ENCODE measurements at regions not wholly inside any gene's neighbourhood (a gene's known extent, or its start where the extent isn't known, plus 50 kb on each side); places are given as distances from the start of the nearest gene placed in this dataset.
"Not testable (repeated sequence)": the region's sequence is repeated elsewhere in the genome, so short reads cannot be mapped to it uniquely, and the experiment has no call there.

GRCh38 chr9:85876628-85877027 lies 64.3 kb upstream of the NAA35 start:
- POLR2A ChIA-PET: no interaction called here
- intact Hi-C loops (cut with micrococcal nuclease): no loop called here
- no peak overlapping the region for H3K27ac Mint-ChIP-seq
- DNase-seq: no peak
- no peaks in the 10 kb centered on the region for H3K27me3 ChIP-seq (ENCODE audit: control insufficient read depth in 2 of 2, insufficient read depth in 2 of 2, low read length in 2 of 2)
- H3K4me1 Mint-ChIP-seq: peaks cover 0 to 2% (median 0%) of the 10 kb centered on the region in 7 donors
- no peaks in the 10 kb centered on the region for H3K4me1 ChIP-seq (ENCODE audit: control insufficient read depth in 2 of 2, insufficient read depth in 2 of 2, low read length in 2 of 2)
- H3K27me3 Mint-ChIP-seq: no peaks in the 10 kb centered on the region
- H3K4me3 ChIP-seq (ENCODE audit: low read length): no peak overlapping the region
- H3K36me3 ChIP-seq (ENCODE audit: control insufficient read depth in 2 of 3, insufficient read depth in 3 of 3, low read length in 3 of 3): no peaks in the 10 kb centered on the region
- CTCF ChIA-PET: interaction anchor here (0.6 kb wide), 1 partner anchor 1042 kb away, joined by 3 read pairs; no protein-coding TSS in a partner anchor
- H3K9me3 Mint-ChIP-seq: no peaks in the 10 kb centered on the region
- ATAC-seq: no peak
- H3K9me3 ChIP-seq (ENCODE audit: control insufficient read depth in 2 of 3, low read length in 3 of 3): no peaks in the 10 kb centered on the region
- no peak overlapping the region for H3K4me3 Mint-ChIP-seq
- H3K27ac ChIP-seq (ENCODE audit: low read depth, low read length): no peak overlapping the region
- peaks cover 0 to 13% (median 8%) of the 10 kb centered on the region in 5 donors for H3K36me3 Mint-ChIP-seq

DNA sequence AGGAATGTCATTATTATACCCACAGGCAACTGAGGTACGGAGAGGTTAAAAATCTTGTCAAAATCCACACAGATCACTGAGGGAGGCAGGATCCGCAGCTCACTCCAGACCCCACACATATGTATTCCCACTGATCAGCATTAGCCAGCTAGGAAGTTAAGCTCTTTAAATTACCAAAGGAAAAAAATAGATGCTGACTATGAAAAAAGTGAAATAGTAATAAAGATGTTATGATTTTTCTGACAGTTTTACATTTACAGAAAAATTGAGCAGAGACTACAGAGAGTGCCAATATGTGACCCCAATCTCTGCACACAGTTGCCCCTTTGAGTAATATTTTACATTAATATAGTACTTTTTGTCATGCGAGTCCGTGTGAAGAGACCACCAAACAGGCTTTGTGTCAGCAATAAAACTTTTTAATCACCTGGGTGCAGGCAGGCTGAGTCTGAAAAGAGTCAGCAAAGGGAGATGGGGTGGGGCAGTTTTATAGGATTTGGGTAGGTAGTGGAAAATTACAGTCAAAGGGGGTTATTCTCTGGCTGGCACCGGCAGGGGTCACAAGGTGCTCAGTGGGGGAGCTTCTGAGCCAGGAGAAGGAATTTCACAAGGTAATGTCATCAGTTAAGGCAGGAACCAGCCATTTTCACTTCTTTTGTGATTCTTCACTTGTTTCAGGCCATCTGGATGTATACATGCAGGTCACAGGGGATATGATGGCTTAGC lies 61.9 kb upstream of the NAA35 start:
- H3K27me3 Mint-ChIP-seq; H3K4me1 Mint-ChIP-seq; H3K27ac ChIP-seq (ENCODE audit: low read depth, low read length); H3K9me3 ChIP-seq (ENCODE audit: control insufficient read depth in 2 of 3, low read length in 3 of 3); H3K27me3 ChIP-seq (ENCODE audit: control insufficient read depth in 2 of 2, insufficient read depth in 2 of 2, low read length in 2 of 2); POLR2A ChIA-PET; H3K4me1 ChIP-seq (ENCODE audit: control insufficient read depth in 2 of 2, insufficient read depth in 2 of 2, low read length in 2 of 2); H3K27ac Mint-ChIP-seq; H3K36me3 ChIP-seq (ENCODE audit: control insufficient read depth in 2 of 3, insufficient read depth in 3 of 3, low read length in 3 of 3); DNase-seq; CTCF ChIA-PET; intact Hi-C loops (cut with micrococcal nuclease); H3K9me3 Mint-ChIP-seq; H3K4me3 ChIP-seq (ENCODE audit: low read length); H3K4me3 Mint-ChIP-seq; ATAC-seq: not testable (repeated sequence)
- peaks cover 0 to 35% (median 23%) of the 10 kb centered on the region in 5 donors for H3K36me3 Mint-ChIP-seq

DNA sequence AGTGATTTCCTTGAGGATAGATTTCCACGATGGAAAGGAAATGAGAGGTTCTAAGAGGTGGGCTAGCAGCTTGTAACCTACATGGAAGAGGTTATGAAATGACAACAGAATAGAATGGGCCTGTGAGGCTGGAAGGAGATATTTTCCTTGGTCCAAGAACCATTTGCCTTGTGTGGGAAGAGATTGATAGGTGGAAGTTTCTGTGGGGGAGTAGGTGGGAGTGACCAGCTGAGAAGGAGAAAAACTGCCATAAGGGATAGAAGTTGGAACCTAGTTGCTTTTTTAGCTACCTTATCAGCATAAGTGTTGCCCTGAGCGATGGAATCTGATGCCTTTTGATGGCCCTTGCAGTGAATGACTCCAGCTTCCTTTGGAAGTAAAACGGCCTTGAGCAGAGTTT lies 60.4 kb upstream of the NAA35 start:
- H3K9me3 Mint-ChIP-seq: peaks cover 0 to 11% (median 0%) of the 10 kb centered on the region in 11 donors

GRCh38 chr9:85884256-85884655 lies 56.7 kb upstream of the NAA35 start:
- Mint-ChIP-seq H3K36me3 (peaks cover 0 to 65% (median 41%) of the 10 kb centered on the region in 5 donors), H3K9me3 (peaks cover 0 to 11% (median 0%) of the 10 kb centered on the region in 11 donors), H3K4me3 (no peak overlapping the region), H3K4me1 (no peaks in the 10 kb centered on the region), H3K27ac (no peak overlapping the region), H3K27me3 (peaks cover 0 to 3% (median 0%) of the 10 kb centered on the region in 5 donors)
- Histone ChIP-seq H3K36me3 (ENCODE audit: control insufficient read depth in 2 of 3, insufficient read depth in 3 of 3, low read length in 3 of 3) (no peaks in the 10 kb centered on the region), H3K4me3 (ENCODE audit: low read length) (no peak overlapping the region), H3K27me3 (ENCODE audit: control insufficient read depth in 2 of 2, insufficient read depth in 2 of 2, low read length in 2 of 2) (no peaks in the 10 kb centered on the region), H3K27ac (ENCODE audit: low read depth, low read length) (no peak overlapping the region), H3K9me3 (ENCODE audit: control insufficient read depth in 2 of 3, low read length in 3 of 3) (no peaks in the 10 kb centered on the region), H3K4me1 (ENCODE audit: control insufficient read depth in 2 of 2, insufficient read depth in 2 of 2, low read length in 2 of 2) (no peaks in the 10 kb centered on the region)
- CTCF ChIA-PET: no interaction called here
- POLR2A ChIA-PET: no interaction called here
- DNase-seq: no peak
- intact Hi-C loops (cut with micrococcal nuclease): no loop called here
- ATAC-seq: no peak

More for the DNA sequence above, 60.4 kb upstream of the NAA35 start:
- H3K4me3 ChIP-seq (ENCODE audit: low read length); H3K4me1 ChIP-seq (ENCODE audit: control insufficient read depth in 2 of 2, insufficient read depth in 2 of 2, low read length in 2 of 2); H3K4me3 Mint-ChIP-seq; H3K27me3 Mint-ChIP-seq; POLR2A ChIA-PET; H3K4me1 Mint-ChIP-seq; H3K27ac Mint-ChIP-seq; CTCF ChIA-PET; intact Hi-C loops (cut with micrococcal nuclease); ATAC-seq; H3K27me3 ChIP-seq (ENCODE audit: control insufficient read depth in 2 of 2, insufficient read depth in 2 of 2, low read length in 2 of 2); H3K36me3 ChIP-seq (ENCODE audit: control insufficient read depth in 2 of 3, insufficient read depth in 3 of 3, low read length in 3 of 3); H3K9me3 ChIP-seq (ENCODE audit: control insufficient read depth in 2 of 3, low read length in 3 of 3); DNase-seq; H3K27ac ChIP-seq (ENCODE audit: low read depth, low read length): not testable (repeated sequence)
- H3K36me3 Mint-ChIP-seq: peaks cover 0 to 46% (median 30%) of the 10 kb centered on the region in 5 donors

GRCh38 chr9:85890962-85891361 lies 50.0 kb upstream of the NAA35 start:
- no peak overlapping the region for H3K4me3 ChIP-seq (ENCODE audit: low read length)
- H3K27me3 ChIP-seq (ENCODE audit: control insufficient read depth in 2 of 2, insufficient read depth in 2 of 2, low read length in 2 of 2): no peaks in the 10 kb centered on the region
- Mint-ChIP-seq H3K4me1 (no peaks in the 10 kb centered on the region), H3K27me3 (peaks cover 0 to 8% (median 0%) of the 10 kb centered on the region in 5 donors), H3K36me3 (peaks cover 0 to 38% (median 17%) of the 10 kb centered on the region in 5 donors), H3K4me3 (no peak overlapping the region), H3K9me3 (peaks cover 0 to 18% (median 7%) of the 10 kb centered on the region in 11 donors), H3K27ac (no peak overlapping the region)
- H3K27ac ChIP-seq (ENCODE audit: low read depth, low read length): no peak overlapping the region
- H3K36me3 ChIP-seq (ENCODE audit: control insufficient read depth in 2 of 3, insufficient read depth in 3 of 3, low read length in 3 of 3): no peaks in the 10 kb centered on the region
- DNase-seq (no peak), ATAC-seq (no peak)
- no peaks in the 10 kb centered on the region for H3K4me1 ChIP-seq (ENCODE audit: control insufficient read depth in 2 of 2, insufficient read depth in 2 of 2, low read length in 2 of 2)
- intact Hi-C loops (cut with micrococcal nuclease): no loop called here
- no peaks in the 10 kb centered on the region for H3K9me3 ChIP-seq (ENCODE audit: control insufficient read depth in 2 of 3, low read length in 3 of 3)
- CTCF ChIA-PET: no interaction called here
- POLR2A ChIA-PET: no interaction called here
